HG02943 (cell line): ENCODE measurements at regions not wholly inside any gene's neighbourhood (a gene's known extent, or its start where the extent isn't known, plus 50 kb on each side); places are given as distances from the start of the nearest gene placed in this dataset.

Experiments
- ATAC-seq: cut with Tn5 transposase; IDR thresholded peaks from one replicate; pipeline ENCODE4 v1.9.1; 2021; ENCODE audit warnings: mild to moderate bottlenecking, low read depth, moderate library complexity; ENCODE audit not compliant: unreplicated experiment

DNA sequence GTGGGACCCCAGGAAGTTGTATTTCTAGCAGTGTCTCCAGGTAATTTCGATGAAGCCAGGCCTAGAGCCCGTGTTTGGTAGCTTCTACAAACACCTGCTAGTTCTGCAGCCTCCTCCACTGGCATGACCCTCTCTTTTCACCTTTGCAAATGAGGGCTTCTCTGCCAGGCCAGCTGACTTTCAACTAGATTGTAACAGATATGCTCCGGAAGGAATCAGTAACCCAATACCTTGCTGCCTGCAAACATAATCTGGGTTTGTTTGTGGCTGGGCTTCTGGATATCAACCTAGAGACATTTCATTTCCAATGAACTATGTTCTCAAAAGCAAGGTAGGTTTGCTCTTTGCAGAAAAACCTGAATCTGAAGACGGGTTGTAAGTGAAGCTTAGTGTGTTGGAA is 354.8 kb downstream of the DMRT2 start:
- no peak for ATAC-seq

- no peak for ATAC-seq
Observed at GRCh38 chr9:1411826-1412225, 361.7 kb downstream of the DMRT2 start.

GRCh38 chr9:1414711-1415131 is 364.6 kb downstream of the DMRT2 start:
- ATAC-seq = no peak

- ATAC-seq = no peak
Observed at GRCh38 chr9:1415146-1415545, 365.0 kb downstream of the DMRT2 start.

DNA sequence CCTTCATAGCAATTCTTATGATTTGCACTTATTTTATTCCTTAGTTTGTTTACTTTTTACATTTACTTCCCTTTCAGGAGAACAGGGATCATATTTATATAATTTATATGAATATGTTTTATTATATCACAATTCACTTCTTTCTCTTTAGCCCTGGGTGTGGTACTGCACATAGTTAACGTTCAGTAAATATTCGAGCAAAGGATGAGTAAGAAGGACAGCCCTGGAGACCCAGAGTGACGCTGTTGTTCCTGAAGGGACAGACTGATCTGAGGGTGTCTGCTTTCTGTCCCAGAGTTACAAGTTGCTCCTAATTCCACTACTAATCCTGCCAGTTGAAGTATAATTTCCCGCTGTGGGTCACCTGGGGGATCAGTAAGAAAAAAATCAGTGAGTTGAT is 366.1 kb downstream of the DMRT2 start:
- no peak for ATAC-seq

DNA sequence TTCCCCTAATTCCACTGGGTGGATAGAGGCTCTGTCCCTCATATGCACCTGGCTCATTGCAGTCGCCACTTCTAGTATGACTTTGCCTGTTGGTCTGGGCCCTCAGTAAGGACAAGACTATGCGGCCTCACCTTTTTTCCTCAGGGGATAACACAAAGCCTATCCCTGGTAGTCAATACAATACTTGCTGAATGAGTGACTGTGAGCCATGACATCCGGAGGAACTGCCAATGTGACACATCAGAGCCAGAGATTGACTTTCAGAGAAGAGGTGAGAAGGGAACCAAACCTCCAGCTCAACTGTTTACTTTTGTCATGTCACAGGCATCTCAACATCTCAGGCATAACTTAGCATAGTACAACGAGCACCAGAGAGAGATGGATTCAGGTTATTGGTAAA is 371.3 kb downstream of the DMRT2 start:
- ATAC-seq = no peak

- no peak for ATAC-seq
Observed at GRCh38 chr9:1427875-1428274, 377.7 kb downstream of the DMRT2 start.

GRCh38 chr9:1429297-1429696 is 379.1 kb downstream of the DMRT2 start:
- ATAC-seq = no peak

DNA sequence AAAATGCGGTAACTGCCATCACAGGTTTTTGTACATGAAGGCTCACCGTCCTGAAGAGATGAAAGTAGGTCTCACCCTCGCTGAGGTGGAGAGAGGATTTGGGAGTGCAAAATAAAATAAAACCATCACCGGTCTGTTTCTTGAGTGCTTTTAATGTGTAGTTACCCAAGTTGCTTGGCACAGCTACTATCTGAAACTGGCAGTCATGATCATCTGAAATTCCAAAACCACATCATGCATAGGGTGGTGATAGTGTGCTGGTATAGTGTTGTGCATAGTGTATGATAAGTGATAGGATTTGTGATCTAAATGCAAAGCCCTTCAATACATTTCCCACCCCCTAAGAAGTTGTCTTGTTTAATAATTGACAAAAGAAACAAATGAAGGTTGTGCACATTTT is 381.3 kb downstream of the DMRT2 start:
- ATAC-seq = no peak

DNA sequence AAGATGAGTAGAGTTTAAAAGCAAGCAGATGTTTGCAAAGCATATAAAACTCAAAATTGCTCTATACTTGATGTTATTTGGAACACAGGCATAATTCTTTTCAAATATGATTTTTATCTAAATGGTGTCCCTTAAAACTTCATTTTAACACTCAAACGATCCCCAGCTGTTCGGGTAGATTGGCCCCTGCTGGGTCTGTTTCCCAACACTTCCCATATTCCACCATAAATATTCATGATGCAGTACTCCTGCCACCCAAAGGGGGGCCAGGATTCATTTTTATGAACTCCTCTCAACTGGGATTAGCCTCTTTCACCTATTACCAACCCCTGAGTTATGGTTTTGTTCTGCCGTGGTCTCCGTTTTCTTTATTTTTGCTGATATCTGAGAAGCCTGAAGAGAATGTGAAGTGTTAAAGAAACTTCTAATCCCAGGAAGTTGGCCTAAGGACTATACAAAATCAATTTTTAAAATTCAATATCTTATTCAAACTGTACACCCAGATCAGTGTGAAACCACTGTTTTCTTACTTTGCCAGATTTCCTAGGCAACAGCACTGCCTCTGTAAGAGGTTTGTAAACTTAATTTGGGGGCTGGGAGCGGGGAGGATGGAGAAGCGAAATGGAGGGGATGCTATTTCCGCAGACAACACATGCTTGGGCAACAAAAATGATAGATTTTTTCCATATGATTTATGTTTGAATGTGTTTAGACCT is 384.1 kb downstream of the DMRT2 start:
- no peak for ATAC-seq

- ATAC-seq = no peak
Observed at GRCh38 chr9:1434811-1435210, 384.7 kb downstream of the DMRT2 start.

DNA sequence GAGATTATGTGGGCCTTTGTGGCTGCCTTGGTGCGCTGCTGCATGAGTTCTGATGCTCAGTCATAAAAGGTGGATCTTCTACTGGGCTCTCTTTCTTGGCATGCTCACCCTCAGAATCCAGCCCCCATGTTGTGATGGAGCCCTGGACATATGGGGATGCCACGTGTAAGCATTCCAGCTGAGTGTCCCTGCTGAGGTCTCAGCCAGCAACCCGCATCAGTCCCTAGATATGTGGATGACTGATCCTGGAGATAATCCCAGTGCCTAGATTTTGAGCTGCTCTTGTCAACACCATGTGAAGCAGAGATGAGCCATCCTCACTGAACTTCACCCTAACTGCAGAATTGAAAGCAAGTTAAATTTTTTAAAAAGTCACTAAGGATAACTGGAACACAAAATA is 390.1 kb downstream of the DMRT2 start:
- ATAC-seq = no peak

- ATAC-seq = no peak
Observed at GRCh38 chr9:1442105-1442504, 391.9 kb downstream of the DMRT2 start.

GRCh38 chr9:1443450-1443849 is 393.3 kb downstream of the DMRT2 start:
- no peak for ATAC-seq

GRCh38 chr9:1446671-1447070 is 396.5 kb downstream of the DMRT2 start:
- no peak for ATAC-seq

GRCh38 chr9:1453636-1454035 is 403.5 kb downstream of the DMRT2 start:
- no peak for ATAC-seq

GRCh38 chr9:1454211-1454610 is 404.1 kb downstream of the DMRT2 start:
- no peak for ATAC-seq

DNA sequence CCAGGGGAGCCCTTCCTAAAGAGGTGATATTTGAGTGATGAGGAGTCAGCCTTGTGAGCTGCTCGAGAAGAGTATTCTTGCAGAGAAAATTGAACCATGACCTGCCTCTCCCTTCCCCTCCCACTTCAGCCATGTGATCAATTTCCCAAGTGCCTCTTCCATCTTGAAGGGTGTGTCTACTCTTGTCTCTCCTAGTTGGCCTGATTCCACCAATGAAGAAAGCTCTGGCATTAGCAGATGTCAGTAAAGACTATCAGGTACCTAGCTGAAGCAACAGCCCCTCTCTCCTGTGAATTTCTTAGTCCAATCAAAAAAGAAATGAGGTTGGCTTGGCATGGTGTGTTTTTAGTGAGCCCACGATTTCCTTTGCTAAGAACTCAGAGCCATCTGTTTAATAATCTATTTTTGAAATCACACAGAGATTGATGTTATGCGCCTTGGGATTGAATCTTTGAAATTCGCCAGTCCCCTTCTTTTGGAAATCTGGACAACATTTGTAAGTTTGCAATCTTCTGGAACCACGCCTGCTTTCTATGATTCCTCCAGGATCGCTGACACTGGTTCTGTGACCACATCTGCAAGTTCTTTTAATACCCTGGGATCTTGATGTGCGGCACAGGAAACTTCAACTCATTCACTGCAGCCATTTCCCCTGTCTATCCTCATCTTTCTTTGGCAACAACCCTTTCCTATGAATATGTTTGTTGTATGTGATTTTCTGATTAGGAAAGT is 404.6 kb downstream of the DMRT2 start:
- ATAC-seq = no peak

GRCh38 chr9:1455766-1456165 is 405.6 kb downstream of the DMRT2 start:
- no peak for ATAC-seq

DNA sequence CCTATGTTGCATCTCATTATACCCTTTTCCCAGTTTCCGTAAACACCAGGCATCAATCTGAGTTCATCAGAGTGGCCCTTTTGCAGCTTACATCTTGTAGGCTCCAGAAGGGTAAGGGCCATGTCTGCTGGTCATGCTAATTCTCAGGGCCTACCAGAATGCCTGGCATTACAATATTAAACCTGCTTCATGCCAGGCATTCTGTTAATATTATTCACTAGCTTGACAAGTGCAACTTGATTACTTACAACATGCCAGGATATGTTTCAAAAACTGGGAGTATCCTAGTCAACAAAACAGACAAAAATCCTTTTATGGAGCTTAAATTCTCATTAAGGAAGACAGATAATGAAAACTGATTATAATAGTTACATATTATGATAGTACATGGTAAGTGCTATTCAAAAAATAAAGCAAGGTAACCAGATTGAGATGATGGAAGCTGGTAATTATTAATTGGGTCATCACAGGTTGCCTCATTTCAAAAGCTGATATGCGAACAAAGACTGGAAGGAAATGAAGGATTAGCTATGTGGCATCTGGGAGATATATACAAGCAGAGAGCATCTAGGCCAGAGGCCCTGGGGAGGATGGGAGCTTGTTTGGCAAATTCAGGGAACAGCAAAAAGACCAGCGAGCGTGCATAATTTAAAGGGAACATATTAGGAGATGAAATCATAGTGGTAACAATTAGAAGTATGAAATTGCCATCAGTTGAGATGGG is 406.3 kb downstream of the DMRT2 start:
- no peak for ATAC-seq

DNA sequence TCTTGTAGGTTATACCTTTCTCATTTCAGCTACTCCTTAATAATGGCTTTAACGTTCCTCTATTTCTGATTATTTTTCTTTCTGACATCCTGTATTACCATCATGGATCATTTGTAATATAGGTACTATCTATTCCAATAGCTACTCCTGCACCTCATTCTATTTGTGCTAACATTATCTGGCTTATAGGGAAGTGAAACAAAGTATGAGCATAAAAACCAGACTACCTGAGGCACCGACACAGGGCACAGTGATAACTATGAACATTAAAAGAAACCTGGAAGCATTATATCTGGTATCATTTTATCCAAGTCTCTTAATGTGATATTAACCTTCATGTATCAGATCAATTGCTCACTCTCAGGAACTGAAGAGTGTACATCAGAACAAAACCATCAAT is 407.3 kb downstream of the DMRT2 start:
- ATAC-seq = no peak

DNA sequence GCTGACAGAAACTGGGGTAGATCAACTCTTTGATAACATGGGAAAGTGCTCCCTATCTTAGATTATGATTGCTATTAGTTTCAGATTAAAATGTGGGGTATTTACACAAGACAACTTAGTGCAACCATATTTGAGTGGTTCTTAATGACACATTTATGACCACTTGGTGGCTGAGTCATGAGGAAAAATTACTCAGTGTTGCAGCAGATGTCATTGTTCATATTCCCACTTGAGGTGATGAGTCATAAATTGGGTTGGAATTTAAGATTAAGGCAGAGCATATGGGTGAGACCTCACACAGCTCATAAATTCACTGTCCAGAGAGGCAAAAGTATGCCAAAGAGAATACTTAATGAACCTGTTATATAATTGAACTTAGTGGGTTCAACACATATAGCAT is 408.3 kb downstream of the DMRT2 start:
- ATAC-seq = no peak
